Activated CD4-positive, alpha-beta T cell treated with anti-CD3 and anti-CD28 coated beads for 36 hours (primary cell): ENCODE measurements at regions not wholly inside any gene's neighbourhood (a gene's known extent, or its start where the extent isn't known, plus 50 kb on each side); places are given as distances from the start of the nearest gene placed in this dataset.
"Not testable (repeated sequence)": the region's sequence is repeated elsewhere in the genome, so short reads cannot be mapped to it uniquely, and the experiment has no call there.

Source experiments
- ATAC-seq: fragments of 200-7000 bp; cut with Tn5 transposase; one replicate; pipeline ENCODE4 v1.10.0; 2021; ENCODE audit warnings: mild to moderate bottlenecking, moderate library complexity
- CTCF ChIA-PET: fragments of 350-600 bp; sonication (Branson Sonifier 250); formaldehyde crosslinking; loops from one replicate; lab custom pipeline; 2021; ENCODE audit warnings: antibody characterized with exemption; lab: Charles Lee
- POLR2A ChIA-PET: fragments of 350-600 bp; sonication (Branson Sonifier 250); formaldehyde crosslinking; loops from one replicate; lab custom pipeline; 2021; ENCODE audit warnings: antibody characterized with exemption, inconsistent platforms; lab: Charles Lee
- DNase-seq: peaks from one replicate; pipeline ENCODE4 v3.0.0-alpha.2; 2020
- H3K27ac Mint-ChIP-seq: one replicate; pipeline ENCODE4 v1.8.0; 2021; ENCODE audit warnings: mixed read lengths
- H3K27me3 Mint-ChIP-seq: one replicate; pipeline ENCODE4 v1.8.0; 2021; ENCODE audit warnings: mixed read lengths
- H3K36me3 Mint-ChIP-seq: one replicate; pipeline ENCODE4 v1.8.0; 2021; ENCODE audit warnings: low read depth, mixed read lengths
- H3K4me1 Mint-ChIP-seq: one replicate; pipeline ENCODE4 v1.8.0; 2021; ENCODE audit warnings: mixed read lengths
- H3K4me3 Mint-ChIP-seq: one replicate; pipeline ENCODE4 v1.8.0; 2021; ENCODE audit warnings: mild to moderate bottlenecking, moderate library complexity, mixed read lengths
- H3K9me3 Mint-ChIP-seq: one replicate; pipeline ENCODE4 v1.8.0; 2021; ENCODE audit warnings: low read depth, mixed read lengths
- intact Hi-C, 2 experiments: fragments of 100-400 bp; cut with DNase I in 1 of 2; cut with micrococcal nuclease in 1 of 2; formaldehyde crosslinking; loops; one replicate each; pipeline versions ENCODE4 v1.14.2 to v1.15.1; 2022 to 2024; cut with DNase I, micrococcal nuclease

DNA sequence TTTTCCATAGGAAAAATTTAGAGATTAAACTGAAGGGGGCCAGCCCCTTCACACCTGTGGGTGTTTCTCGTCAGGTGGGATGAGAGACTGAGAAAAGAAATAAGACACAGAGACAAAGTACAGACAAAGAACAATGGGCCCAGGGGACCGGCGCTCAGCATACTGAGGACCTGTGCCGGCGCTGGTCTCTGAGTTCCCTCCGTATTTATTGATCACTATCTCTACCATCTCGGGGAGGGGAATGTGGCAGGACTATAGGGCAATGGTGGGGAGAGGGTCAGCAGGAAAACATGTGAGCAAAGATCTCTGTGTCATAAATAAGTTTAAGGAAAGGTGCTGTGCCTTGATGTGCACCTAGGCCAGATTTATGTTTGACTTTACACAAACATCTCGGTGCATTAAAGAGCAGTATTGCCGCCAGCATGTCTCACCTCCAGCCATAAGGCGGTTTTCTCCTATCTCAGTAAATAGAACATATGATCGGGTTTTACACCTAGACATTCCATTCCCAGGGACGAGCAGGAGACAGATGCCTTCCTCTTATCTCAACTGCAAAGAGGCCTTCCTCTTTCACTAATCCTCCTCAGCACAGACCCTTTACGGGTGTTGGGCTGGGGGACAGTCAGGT is 494.7 kb downstream of the IGSF11 start:
- POLR2A ChIA-PET, CTCF ChIA-PET, ATAC-seq, H3K27ac Mint-ChIP-seq, DNase-seq, H3K36me3 Mint-ChIP-seq, intact Hi-C loops, H3K4me3 Mint-ChIP-seq, H3K9me3 Mint-ChIP-seq, H3K27me3 Mint-ChIP-seq, H3K4me1 Mint-ChIP-seq: not testable (repeated sequence)

DNA sequence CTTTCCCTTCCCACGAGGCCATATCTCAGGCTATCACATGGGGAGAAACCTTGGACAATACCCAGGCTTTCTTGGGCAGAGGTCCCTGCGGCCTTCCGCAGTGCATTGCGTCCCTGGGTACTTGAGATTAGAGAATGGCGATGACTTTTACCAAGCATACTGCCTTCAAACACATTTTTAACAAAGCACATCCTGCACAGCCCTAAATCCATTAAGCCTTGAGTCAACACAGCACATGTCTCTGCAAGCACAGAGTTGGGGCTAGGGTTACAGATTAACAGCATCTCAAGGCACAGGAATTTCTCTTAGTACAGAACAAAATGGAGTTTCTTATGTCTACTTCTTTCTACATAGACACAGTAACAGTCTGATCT is 494.2 kb downstream of the IGSF11 start:
- H3K27me3 Mint-ChIP-seq, H3K4me3 Mint-ChIP-seq, intact Hi-C loops, DNase-seq, H3K36me3 Mint-ChIP-seq, POLR2A ChIA-PET, H3K27ac Mint-ChIP-seq, H3K4me1 Mint-ChIP-seq, H3K9me3 Mint-ChIP-seq, CTCF ChIA-PET, ATAC-seq: not testable (repeated sequence)

DNA sequence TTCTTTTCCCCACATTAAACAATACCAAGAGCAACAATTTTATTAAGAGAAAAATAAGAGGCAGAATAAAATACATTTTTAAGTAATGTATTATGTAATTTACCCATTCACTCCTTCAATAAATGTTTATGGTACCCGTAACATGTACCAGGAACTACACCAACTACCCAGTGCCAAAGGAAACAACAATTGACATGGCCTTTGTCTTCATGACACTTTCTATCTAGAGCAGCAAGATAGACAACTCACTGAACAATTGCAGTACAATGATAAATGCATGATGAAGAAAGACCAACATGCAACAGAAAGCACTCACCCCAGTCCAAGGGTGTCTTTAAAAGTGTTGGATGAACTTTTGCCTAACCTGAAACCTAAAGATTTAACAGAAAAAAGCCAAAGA is 493.8 kb downstream of the IGSF11 start:
- Mint-ChIP-seq H3K9me3 (peaks cover 2% of the 10 kb centered on the region), H3K36me3 (no peaks in the 10 kb centered on the region), H3K4me3 (no peak overlapping the region), H3K4me1 (no peaks in the 10 kb centered on the region), H3K27me3 (no peaks in the 10 kb centered on the region), H3K27ac (no peak overlapping the region)
- ATAC-seq, result no peak
- CTCF ChIA-PET, result no interaction called here
- DNase-seq, result no peak
- intact Hi-C loops, result no loop called here
- POLR2A ChIA-PET, result no interaction called here

DNA sequence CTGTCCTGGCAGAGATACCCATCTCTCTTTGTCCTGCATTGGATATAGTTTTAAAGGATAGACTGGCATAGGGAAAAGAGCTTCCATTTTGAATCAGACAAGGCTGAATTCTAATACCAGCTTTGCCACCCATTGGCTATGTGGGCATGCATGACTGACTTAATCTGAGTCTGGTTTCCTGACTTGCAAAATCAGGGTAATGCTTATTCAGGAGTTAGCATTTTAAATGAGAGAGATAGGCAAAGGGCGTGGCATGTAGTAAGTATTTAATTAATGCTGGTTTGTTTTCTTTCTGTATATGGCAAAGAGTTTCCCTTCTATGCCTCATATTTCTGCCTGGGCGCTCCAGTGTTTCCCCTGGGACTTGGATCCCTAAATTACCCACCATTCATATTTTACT is 492.9 kb downstream of the IGSF11 start:
- Mint-ChIP-seq H3K4me3 (no peak overlapping the region), H3K9me3 (peaks cover 2% of the 10 kb centered on the region), H3K27ac (no peak overlapping the region), H3K4me1 (no peaks in the 10 kb centered on the region), H3K36me3 (no peaks in the 10 kb centered on the region), H3K27me3 (no peaks in the 10 kb centered on the region)
- DNase-seq, result no peak
- ChIA-PET POLR2A (no interaction called here), CTCF (no interaction called here)
- intact Hi-C loops, result no loop called here
- ATAC-seq, result no peak

DNA sequence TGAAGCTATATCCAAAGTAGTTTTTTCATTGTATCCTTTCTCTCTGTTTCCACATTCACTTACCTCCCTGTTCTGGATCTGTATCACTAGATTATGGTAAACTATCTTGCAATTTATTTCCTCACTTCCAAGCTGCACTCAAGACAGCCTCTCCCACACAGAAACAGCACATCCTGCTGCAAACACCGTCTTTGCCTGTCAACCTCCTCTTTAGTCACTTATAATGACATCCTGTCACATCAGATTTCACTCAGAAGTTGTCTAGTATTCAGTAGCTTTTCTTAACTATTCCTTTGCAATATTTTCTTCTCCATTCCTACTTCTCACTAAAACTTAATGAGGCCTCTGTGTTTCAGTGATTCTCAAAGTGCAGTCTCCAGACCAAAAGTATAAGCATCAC is 490.8 kb downstream of the IGSF11 start:
- Mint-ChIP-seq H3K4me1 (no peaks in the 10 kb centered on the region), H3K36me3 (no peaks in the 10 kb centered on the region), H3K4me3 (no peak overlapping the region), H3K9me3 (peaks cover 2% of the 10 kb centered on the region), H3K27ac (no peak overlapping the region), H3K27me3 (no peaks in the 10 kb centered on the region)
- intact Hi-C loops, result no loop called here
- ChIA-PET CTCF (interaction anchor here (0.6 kb wide), 1 partner anchor 13 kb away, joined by 3 read pairs; no protein-coding TSS in a partner anchor), POLR2A (no interaction called here)
- DNase-seq (no peak), ATAC-seq (no peak)

DNA sequence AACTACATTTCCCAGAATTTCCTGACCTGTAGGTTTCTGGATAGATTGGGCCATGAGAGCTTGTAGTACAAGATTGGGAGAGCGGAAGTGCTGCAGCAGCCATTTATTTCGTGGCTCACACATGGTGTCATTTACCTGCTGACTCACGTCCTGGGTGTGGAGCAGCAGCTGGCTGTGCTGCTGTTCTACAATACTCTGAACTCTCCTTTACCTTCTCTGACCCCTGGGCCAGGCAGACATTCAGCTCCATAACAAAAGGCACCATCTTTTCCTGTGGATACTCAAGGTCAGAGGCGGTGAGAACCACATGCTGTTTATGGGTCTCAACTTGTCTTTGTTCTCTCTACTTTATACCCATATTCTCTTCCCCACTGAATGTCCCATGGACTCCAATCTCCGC is 490.2 kb downstream of the IGSF11 start:
- intact Hi-C loops, result no loop called here
- POLR2A ChIA-PET, result no interaction called here
- CTCF ChIA-PET, result no interaction called here
- H3K36me3 Mint-ChIP-seq, result no peaks in the 10 kb centered on the region
- DNase-seq (no peak), ATAC-seq (no peak)
- H3K27me3 Mint-ChIP-seq, result no peaks in the 10 kb centered on the region
- H3K27ac Mint-ChIP-seq, result no peak overlapping the region
- peaks cover 2% of the 10 kb centered on the region for H3K9me3 Mint-ChIP-seq
- H3K4me3 Mint-ChIP-seq, result no peak overlapping the region
- no peaks in the 10 kb centered on the region for H3K4me1 Mint-ChIP-seq

DNA sequence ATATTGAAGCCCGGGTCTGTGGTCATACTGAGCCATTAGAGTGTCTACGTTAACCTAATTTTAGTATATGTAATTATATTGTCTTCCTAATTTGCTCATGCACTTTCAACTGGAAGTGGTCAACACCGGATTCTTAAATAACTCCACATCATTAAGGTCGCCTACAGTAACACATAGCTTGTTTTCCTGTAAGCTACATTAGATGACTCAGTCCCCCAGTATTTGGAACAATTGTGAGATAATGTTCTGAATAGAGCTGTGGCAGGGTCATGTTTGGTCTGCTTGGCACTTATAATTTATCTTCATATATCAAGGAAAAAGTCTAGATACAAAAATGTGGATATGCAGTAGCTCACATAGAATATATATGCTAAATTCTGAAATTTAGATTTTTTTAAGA is 486.2 kb downstream of the IGSF11 start:
- H3K4me1 Mint-ChIP-seq, result no peaks in the 10 kb centered on the region
- CTCF ChIA-PET, result no interaction called here
- no peak overlapping the region for H3K27ac Mint-ChIP-seq
- no peaks in the 10 kb centered on the region for H3K27me3 Mint-ChIP-seq
- POLR2A ChIA-PET, result no interaction called here
- intact Hi-C loops, result no loop called here
- no peaks in the 10 kb centered on the region for H3K9me3 Mint-ChIP-seq
- no peak overlapping the region for H3K4me3 Mint-ChIP-seq
- no peaks in the 10 kb centered on the region for H3K36me3 Mint-ChIP-seq
- ATAC-seq (no peak), DNase-seq (no peak)

DNA sequence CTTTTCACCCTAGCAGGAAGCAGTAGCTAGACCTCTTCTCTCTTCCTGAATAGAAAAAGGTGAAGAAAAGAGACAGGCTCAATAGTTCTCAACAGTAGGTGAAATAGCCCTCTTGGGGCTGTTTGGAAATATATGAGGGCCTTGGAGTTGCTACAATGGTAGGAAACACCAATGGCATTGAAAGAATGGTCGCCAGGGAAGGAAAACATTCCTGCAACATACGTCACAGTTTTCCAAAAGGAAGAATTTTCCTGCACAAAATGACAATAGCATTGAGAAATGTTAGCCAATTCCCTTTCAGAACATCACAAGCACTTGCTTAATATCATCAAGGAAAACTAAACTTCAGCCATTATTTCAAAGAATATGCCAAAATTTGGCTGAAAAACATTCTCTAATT is 484.5 kb downstream of the IGSF11 start:
- ChIA-PET CTCF (no interaction called here), POLR2A (no interaction called here)
- Mint-ChIP-seq H3K9me3 (no peaks in the 10 kb centered on the region), H3K4me3 (no peak overlapping the region), H3K27ac (no peak overlapping the region), H3K36me3 (no peaks in the 10 kb centered on the region), H3K27me3 (peaks cover 2% of the 10 kb centered on the region), H3K4me1 (no peaks in the 10 kb centered on the region)
- ATAC-seq (no peak), DNase-seq (no peak)
- intact Hi-C loops, result no loop called here

DNA sequence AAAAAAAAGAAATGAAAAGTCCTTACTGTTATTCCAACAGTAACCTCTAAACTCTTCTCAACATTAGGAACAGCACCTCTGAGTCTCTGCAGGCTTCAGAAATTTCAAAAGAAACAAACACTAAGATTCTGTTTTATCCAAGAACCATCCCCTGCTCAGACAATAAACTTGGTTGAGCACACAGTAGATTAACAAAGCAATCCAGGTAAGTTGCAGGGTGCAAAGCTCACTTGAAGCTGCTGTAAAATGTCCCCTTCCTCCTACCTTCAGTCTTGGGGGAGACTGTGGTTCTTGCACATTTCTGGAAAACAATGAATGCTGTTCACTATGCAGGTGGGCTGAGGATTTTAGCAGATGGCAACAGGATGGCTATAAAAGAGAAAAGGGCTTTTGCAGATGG is 484.1 kb downstream of the IGSF11 start:
- DNase-seq (no peak), ATAC-seq (no peak)
- Mint-ChIP-seq H3K4me3 (no peak overlapping the region), H3K27me3 (peaks cover 2% of the 10 kb centered on the region), H3K9me3 (no peaks in the 10 kb centered on the region), H3K4me1 (no peaks in the 10 kb centered on the region), H3K36me3 (no peaks in the 10 kb centered on the region), H3K27ac (no peak overlapping the region)
- ChIA-PET POLR2A (no interaction called here), CTCF (interaction anchor here (0.5 kb wide), 1 partner anchor 177 kb away, joined by 3 read pairs; no protein-coding TSS in a partner anchor)
- intact Hi-C loops, result no loop called here

DNA sequence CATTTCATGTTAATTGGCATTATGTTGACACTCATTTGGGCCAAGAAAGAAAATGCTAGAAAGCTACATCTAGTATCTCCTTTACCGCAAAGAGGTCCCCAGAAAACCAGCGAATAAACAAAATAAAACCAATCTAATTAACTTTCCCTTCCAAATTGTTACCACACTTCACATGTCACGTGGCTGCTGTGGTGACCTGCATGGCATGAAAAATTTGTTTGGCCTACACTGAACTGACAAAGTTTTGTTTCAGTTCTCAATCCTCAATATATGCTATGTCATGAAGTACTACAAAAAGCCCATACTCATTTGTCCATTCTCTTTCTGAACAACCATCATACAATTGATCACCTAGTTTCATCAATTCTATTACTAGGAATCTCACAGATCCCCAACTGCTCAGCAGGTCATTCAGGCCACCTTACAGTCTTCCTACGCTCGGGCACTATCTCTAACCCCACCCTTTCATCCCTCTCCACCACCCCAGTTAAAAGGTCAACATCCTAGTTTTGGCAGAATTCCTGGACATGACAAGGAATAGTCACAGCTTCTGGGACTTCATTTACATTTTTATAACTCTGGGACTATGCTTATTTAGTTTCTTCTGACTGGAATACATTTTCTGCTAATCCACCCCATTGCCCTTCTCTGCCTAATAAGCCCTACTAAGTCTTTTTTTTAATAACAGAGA is 480.4 kb downstream of the IGSF11 start:
- Mint-ChIP-seq H3K27ac (no peak overlapping the region), H3K27me3 (peaks cover 2% of the 10 kb centered on the region), H3K4me1 (no peaks in the 10 kb centered on the region), H3K4me3 (no peak overlapping the region), H3K36me3 (no peaks in the 10 kb centered on the region), H3K9me3 (no peaks in the 10 kb centered on the region)
- no peak for ATAC-seq
- CTCF ChIA-PET, result no interaction called here
- no peak for DNase-seq
- intact Hi-C loops, result no loop called here
- POLR2A ChIA-PET, result no interaction called here

DNA sequence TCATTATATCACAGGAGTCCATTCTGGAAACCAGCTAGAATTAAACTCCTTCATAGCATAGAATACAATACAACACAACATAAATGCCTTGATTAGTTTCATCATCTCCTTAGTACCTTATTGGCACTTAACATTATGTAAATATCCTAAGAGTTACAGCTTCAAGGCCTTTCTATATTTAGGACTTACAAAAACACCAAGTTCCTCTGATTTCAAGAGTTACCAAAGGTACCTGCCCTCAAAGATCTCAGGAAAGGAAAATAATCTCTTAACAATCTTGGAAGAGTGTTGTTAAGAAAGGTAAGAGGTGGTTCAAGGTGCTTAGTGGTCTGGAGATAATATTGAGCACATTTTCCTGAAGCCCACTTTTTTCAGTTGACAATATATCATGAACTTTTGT is 477.7 kb downstream of the IGSF11 start:
- no peak overlapping the region for H3K27ac Mint-ChIP-seq
- no peak overlapping the region for H3K4me3 Mint-ChIP-seq
- ATAC-seq (no peak), DNase-seq (no peak)
- CTCF ChIA-PET, result interaction anchor here (1.0 kb wide), 1 partner anchor 13 kb away, joined by 3 read pairs; no protein-coding TSS in a partner anchor
- no peaks in the 10 kb centered on the region for H3K9me3 Mint-ChIP-seq
- intact Hi-C loops, result no loop called here
- peaks cover 2% of the 10 kb centered on the region for H3K27me3 Mint-ChIP-seq
- POLR2A ChIA-PET, result no interaction called here
- H3K36me3 Mint-ChIP-seq, result no peaks in the 10 kb centered on the region
- H3K4me1 Mint-ChIP-seq, result no peaks in the 10 kb centered on the region

DNA sequence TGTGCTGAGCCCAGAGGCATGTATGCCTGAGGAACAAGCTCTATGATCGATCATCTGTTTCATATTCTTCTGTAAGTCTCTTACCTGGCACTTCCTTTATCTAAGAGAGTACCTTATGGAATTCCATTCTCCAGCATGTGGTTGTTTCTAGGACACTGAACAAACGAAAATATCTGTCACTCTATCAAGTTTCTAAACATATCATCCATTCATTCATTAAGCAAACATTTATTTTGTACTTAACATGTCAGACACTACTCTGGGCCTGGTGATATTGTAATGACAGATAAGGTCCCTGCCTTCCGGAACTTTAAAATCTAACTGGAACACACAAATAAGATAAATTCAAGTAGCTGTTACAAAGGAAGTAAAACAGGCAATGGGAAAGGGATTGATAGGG is 477.1 kb downstream of the IGSF11 start:
- DNase-seq (no peak), ATAC-seq (no peak)

More for the DNA sequence above, 477.1 kb downstream of the IGSF11 start:
- Mint-ChIP-seq H3K4me1 (no peaks in the 10 kb centered on the region), H3K36me3 (no peaks in the 10 kb centered on the region), H3K27ac (no peak overlapping the region), H3K4me3 (no peak overlapping the region), H3K9me3 (no peaks in the 10 kb centered on the region), H3K27me3 (peaks cover 2% of the 10 kb centered on the region)
- intact Hi-C loops, result no loop called here
- POLR2A ChIA-PET, result no interaction called here
- CTCF ChIA-PET, result no interaction called here
